Kidney capillary endothelial cell (primary cell): ENCODE measurements at regions not wholly inside any gene's neighbourhood (a gene's known extent, or its start where the extent isn't known, plus 50 kb on each side); places are given as distances from the start of the nearest gene placed in this dataset.
"Not testable (repeated sequence)": the region's sequence is repeated elsewhere in the genome, so short reads cannot be mapped to it uniquely, and the experiment has no call there.

ENCODE experiments used
- DNase-seq: peaks from one replicate; pipeline ENCODE4 v3.0.0-alpha.2; 2018; ENCODE audit warnings: low spot score

GRCh38 chr5:2856206-2856605 is 104.7 kb upstream of the IRX2 start:
- no peak for DNase-seq

GRCh38 chr5:2852446-2852845 is 101.0 kb upstream of the IRX2 start:
- no peak for DNase-seq

DNA sequence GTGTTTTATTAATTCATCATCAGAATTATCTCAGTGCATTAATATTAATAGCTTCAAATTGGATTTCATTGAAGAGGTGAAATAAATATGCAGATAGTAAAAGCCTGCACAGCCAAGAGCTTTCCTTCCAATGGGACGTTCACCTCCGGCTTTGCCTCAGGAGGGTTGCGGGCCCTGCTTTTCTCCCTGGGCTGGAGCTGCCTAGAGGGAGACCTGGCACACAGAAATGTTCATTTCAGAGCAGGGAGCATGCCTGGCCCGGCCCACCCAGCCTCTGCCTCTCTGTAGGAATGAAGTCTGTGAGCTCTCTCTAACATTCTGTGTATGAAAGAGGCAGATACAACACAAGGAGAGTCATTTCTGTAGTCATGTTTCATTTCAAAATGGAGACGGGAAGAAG is 100.4 kb upstream of the IRX2 start:
- no peak for DNase-seq

GRCh38 chr5:2849429-2849828 is 98.0 kb upstream of the IRX2 start:
- DNase-seq = no peak

DNA sequence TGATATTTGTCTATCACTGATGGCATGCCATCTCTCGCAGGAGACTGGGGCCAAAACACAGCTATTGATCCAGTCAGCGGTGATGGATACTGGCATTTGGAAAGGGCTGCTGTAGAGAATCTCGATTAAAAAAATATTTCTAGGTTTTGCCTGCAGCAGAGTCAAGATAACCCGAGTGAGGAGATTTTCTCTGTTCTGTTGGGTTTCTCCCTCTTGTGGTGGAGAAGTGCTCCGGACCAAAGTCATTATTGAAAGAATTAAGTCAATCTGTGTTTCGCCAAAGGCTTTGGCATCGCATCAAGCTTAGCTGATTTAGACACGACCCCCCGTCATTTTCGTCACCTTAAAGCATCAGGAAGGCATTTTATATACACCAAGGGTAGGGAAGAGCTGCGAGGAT is 97.1 kb upstream of the IRX2 start:
- DNase-seq = no peak

- no peak for DNase-seq
These were observed 96.1 kb upstream of the IRX2 start for GRCh38 chr5:2847608-2848007.

DNA sequence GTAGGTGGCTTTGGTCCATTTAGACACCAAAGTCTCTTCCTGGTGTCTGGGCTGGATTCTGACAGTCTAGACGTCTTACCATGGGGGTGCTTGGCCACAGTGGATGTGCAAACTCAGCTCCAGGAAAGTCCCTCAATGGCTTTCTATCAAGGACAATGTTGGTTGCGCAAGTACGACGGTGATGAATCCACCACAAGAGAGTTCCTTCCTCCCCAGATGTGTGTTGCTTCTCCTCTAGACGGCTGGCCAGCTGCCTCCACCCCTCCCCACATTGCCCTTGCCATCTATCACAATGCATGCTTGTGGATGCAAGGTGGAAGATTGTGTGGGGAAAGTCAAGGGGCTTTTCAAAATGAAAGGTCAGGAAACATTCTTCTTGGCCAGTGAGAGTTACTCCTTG is 89.7 kb upstream of the IRX2 start:
- no peak for DNase-seq

GRCh38 chr5:2840372-2840915 is 89.0 kb upstream of the IRX2 start:
- no peak for DNase-seq

DNA sequence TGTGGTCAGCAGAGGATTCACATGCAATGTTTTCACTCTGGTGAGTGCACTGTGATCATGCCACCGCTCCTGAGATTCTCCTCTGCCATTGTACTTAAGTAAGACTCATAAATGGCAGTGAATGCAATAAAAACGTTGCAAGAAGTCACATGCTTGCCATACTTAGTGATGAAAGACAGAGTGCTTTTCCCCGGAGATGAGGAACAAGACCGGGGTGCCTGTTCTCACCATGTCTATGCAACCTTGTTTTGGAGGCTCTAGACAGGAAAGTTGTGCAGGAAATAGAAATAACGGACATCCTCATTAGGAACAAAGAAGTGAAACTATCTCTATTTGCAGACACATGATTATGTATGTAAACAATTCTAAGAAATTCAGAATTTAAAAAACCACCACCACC is 84.7 kb upstream of the IRX2 start:
- no peak for DNase-seq

DNA sequence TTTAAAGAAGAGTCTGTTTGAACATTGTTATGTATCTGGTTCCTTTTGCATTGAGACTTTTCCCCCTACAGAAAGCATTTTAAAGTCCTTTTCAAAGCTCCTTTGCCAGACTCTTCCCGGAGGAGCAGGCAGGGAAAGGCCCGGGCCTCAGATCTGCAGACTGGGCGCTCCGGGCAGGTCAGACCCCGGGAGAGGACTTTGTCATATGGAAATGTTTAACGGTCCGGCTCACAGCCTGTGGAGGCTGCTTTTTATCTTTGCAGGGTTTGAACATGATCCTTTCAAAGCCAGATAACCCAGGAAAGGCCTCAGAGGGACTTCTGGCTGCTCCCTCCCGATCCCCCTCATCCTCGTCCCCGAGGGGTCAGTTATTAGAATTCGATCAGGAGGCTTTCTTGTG is 82.1 kb upstream of the IRX2 start:
- DNase-seq = no peak

- DNase-seq = no peak
These were observed 80.9 kb upstream of the IRX2 start for GRCh38 chr5:2832394-2832793.

GRCh38 chr5:2829239-2829638 is 77.8 kb upstream of the IRX2 start:
- DNase-seq = no peak

GRCh38 chr5:2818936-2819335 is 67.5 kb upstream of the IRX2 start:
- DNase-seq = no peak

GRCh38 chr5:2817031-2817603 is 65.6 kb upstream of the IRX2 start:
- no peak for DNase-seq

DNA sequence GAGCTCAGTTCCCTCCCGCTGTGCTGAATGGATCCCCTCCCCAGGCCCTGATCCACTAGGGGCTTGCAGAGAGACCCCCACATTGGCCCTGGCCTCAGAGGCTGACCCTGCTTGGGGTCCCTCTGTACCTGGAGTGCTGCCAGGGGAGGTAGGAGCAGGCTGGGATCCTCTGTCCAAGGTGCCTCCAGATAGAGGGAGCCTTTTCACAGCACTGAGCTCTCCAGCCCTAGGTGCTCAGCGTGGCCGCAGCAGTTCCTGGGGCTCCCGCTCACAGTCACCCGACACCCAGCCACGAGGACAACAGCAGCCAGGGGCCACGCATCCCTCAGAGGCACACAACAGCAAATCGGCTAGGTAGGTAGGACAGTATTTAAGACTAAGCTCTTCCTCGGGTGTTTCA is 62.2 kb upstream of the IRX2 start:
- DNase-seq = no peak

DNA sequence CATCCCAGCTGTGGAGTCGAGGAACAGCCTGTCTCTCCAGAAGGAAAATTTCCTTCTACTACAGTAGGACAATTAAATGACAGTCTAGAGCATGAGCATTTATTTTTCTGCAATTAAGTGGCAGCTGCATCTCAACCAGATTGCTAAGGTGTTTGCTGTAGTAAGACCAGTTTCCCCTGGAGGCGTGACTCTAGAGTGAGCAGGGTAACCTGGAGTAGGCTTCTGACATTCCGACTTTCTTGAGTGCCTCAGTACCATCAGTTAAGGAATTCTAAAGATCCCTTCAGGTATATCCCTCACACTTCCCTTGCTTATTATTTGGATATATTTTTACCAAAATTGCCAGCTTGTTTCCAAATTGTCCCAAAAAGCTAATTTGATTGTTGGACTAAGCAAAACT is 59.2 kb upstream of the IRX2 start:
- DNase-seq = no peak

GRCh38 chr5:2807244-2807643 is 55.8 kb upstream of the IRX2 start:
- DNase-seq = not testable (repeated sequence)

DNA sequence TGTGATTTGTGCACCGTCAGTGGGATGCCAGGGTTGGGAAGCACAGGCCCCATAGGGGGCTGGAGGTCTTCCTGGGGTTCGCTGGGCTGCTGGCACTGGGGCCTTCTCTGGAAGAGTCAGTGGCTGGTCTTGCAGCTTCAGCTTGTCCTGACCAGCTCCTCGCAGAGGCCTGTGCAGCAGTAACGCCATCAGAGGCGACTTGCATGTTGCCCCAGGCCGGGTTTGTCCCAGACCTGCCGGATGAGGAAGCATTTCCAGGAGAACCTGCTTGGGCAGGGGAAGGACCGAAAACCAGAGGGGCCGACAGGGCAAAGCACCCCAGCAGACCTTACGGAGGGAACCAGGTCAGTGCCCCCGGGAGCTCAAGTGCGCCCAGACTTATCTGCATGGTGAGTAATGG is 54.7 kb upstream of the IRX2 start:
- no peak for DNase-seq

- no peak for DNase-seq
These were observed 53.6 kb upstream of the IRX2 start for GRCh38 chr5:2805080-2805479.

DNA sequence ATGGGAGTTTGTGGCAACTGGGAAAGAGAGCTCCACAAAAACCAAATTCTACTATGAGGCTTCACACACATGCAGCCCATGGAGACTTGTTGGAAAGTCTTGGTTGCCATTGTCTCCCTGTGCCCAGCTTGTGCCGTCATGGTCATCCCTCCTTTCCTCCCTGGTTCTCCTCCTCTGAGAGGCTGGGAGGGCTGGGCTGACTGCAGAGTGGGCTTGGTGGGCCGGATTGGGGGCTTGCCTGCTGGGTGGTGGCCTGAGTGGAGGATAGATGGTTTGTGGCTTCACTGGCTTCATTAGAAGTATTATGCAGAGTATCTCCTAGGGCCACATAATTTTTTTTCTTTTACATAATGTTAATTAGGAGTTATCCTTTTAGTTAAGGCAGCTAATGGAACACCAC is 52.3 kb upstream of the IRX2 start:
- DNase-seq = no peak

DNA sequence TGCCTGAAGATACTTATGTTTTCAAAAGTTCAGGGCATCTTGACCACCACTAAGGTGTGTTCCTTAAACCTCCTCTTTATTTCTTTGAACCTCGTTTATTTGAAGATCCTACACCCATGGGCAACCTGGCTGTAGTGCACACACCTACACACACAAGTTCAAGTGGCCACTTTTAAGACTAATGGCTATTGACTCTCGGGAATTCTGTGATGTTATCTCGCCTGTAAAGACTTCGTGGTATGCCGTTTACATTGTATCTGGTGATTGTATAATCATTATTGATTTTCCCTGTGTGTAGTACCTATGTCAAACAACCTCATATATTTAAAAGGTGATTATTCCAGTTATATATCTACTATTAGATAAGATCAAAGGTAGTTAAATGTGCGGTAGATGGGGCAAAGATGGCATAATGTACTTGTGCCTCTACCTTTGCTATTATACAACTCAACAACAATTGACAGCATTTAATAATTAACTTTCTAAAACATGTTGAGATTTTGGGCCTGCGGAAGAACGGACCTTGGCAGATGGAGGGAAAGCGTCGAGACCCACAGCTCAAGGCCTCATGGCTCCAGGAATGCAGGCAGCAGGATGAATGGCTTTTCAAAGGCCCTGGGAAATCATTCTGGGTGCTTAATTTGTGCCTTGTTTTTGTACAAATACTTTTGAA is 51.4 kb upstream of the IRX2 start:
- DNase-seq = no peak

GRCh38 chr5:2801577-2802525 is 50.4 kb upstream of the IRX2 start:
- no peak for DNase-seq
